HepG2 (cell line): ENCODE measurements at regions not wholly inside any gene's neighbourhood (a gene's known extent, or its start where the extent isn't known, plus 50 kb on each side); places are given as distances from the start of the nearest gene placed in this dataset.

ENCODE experiments used
- ATAC-seq: fragments of 200-7000 bp; cut with Tn5 transposase; 3 replicates; pipeline ENCODE4 v1.9.1; 2020; ENCODE audit warnings: mild to moderate bottlenecking, moderate library complexity
- BruUV-seq: library from RNA; stranded (reverse); fragments of 400-500 nt; replicated peaks from 2 replicates; lab custom pipeline; 2021; lab: Mats Ljungman, UMichigan
- CTCF ChIA-PET: fragments of 300-600 bp; formaldehyde crosslinking; extraction: SDS; loops from one replicate; lab custom pipeline; 2021; ENCODE audit warnings: low total read pairs, inconsistent platforms, low intra/inter-chr PET ratio; lab: Yijun Ruan, JAX
- POLR2A ChIA-PET: fragments of 350-600 bp; sonication (Branson Sonifier 250); formaldehyde crosslinking; loops from one replicate; lab custom pipeline; 2020; ENCODE audit warnings: antibody characterized with exemption, inconsistent platforms; lab: Yijun Ruan, JAX
- DNase-seq: peaks from one replicate; pipeline ENCODE4 v3.0.0-alpha.2; 2015; ENCODE audit warnings: low spot score
- FAIRE-seq: peaks from 3 replicates; lab custom pipeline; 2011; peaks lifted over from hg19 to GRCh38; lab: Jason Lieb, UNC
- H2AFZ ChIP-seq: one replicate; pipeline ENCODE4 v1.6.1; 2011; ENCODE audit warnings: low read length, inconsistent platforms
- H3K27ac ChIP-seq: fragments of 300-600 bp; 3 replicates; pipeline ENCODE4 v1.8.0; 2011; ENCODE audit warnings: mixed run types, mild to moderate bottlenecking, mixed read lengths, low read length, inconsistent platforms; ENCODE audit not compliant: insufficient read depth; ENCODE audit errors: extremely low read length
- H3K27me3 ChIP-seq, 2 experiments: fragments of 200-600 bp in 1 of 2; 2 replicates in 1 of 2; 3 replicates in 1 of 2; pipeline versions ENCODE4 v1.6.0 to v1.8.0; 2011; ENCODE audit warnings: low read length in 2 of 2, mild to moderate bottlenecking in 2 of 2, moderate library complexity in 2 of 2, inconsistent platforms in 1 of 2; ENCODE audit not compliant: insufficient read depth in 2 of 2, control insufficient read depth in 1 of 2
- H3K36me3 ChIP-seq, 2 experiments: fragments of 200-600 bp in 1 of 2; replicated peaks in 1 of 2; 2 replicates in 1 of 2; 3 replicates in 1 of 2; pipeline versions ENCODE4 v1.5.1 to v1.8.0; 2011; ENCODE audit warnings: low read length in 2 of 2, inconsistent platforms in 1 of 2; ENCODE audit not compliant: insufficient read depth in 2 of 2, control insufficient read depth in 1 of 2
- H3K4me1 ChIP-seq: 2 replicates; pipeline ENCODE4 v1.5.1; 2012; ENCODE audit warnings: low read length, inconsistent platforms; ENCODE audit not compliant: insufficient read depth
- H3K4me2 ChIP-seq: 2 replicates; pipeline ENCODE4 v1.6.0; 2011; ENCODE audit warnings: low read depth, low read length, inconsistent platforms
- H3K4me3 ChIP-seq, 3 experiments: fragments of 200-600 bp in 1 of 3; sonication (generic), shearing (Covaris generic) in 1 of 3; replicated peaks in 1 of 3; 2 replicates each; pipeline ENCODE4 v1.5.1; 2011 to 2016; ENCODE audit warnings: low read length in 3 of 3, inconsistent platforms in 2 of 3, low read depth in 2 of 3, mild to moderate bottlenecking in 2 of 3, control low read depth in 1 of 3, mixed read lengths in 1 of 3; ENCODE audit not compliant: insufficient read depth in 1 of 3
- H3K79me2 ChIP-seq: one replicate; pipeline ENCODE4 v1.6.1; 2011; ENCODE audit warnings: low read length, inconsistent platforms; ENCODE audit not compliant: insufficient read depth
- H3K9ac ChIP-seq: 2 replicates; pipeline ENCODE4 v1.6.0; 2011; ENCODE audit warnings: mild to moderate bottlenecking, low read depth, low read length, inconsistent platforms; ENCODE audit not compliant: insufficient read depth
- H3K9me3 ChIP-seq: 2 replicates; pipeline ENCODE4 v1.5.1; 2012; ENCODE audit warnings: mild to moderate bottlenecking, low read length
- H4K20me1 ChIP-seq: 2 replicates; pipeline ENCODE4 v1.6.0; 2011; ENCODE audit warnings: inconsistent platforms, mild to moderate bottlenecking, low read length, moderate library complexity; ENCODE audit not compliant: insufficient read depth
- ATF1 ChIP-seq: IDR thresholded peaks from 2 replicates; pipeline ENCODE4 v1.6.1; 2016; ENCODE audit warnings: mild to moderate bottlenecking, control low read depth
- KDM1A ChIP-seq: IDR thresholded peaks from 2 replicates; pipeline ENCODE4 v1.6.1; 2016; ENCODE audit warnings: missing compliant biosample characterization
- ZNF124 ChIP-seq: sonication (generic); formaldehyde crosslinking; IDR thresholded peaks from 2 replicates; pipeline ENCODE4 v1.4.0; 2020; ENCODE audit warnings: missing genetic modification reagents
- ZNF30 ChIP-seq: sonication (generic); formaldehyde crosslinking; IDR thresholded peaks from 2 replicates; pipeline ENCODE4 v1.5.0; 2020; ENCODE audit warnings: mild to moderate bottlenecking, missing genetic modification reagents
- WGBS: methylation state at CpG from one replicate; pipeline ENCODE4 v1.1.6; 2017; ENCODE audit warnings: low lambda C conversion rate; 5-methylcytosine and 5-hydroxymethylcytosine counted together
- in situ Hi-C: cut with HindIII; loops from 2 replicates; pipeline ENCODE4 v1.10.0; 2017; ENCODE audit warnings: low pct_unique_long_range_greater_than_20kb; ENCODE audit not compliant: extremely low pct_ligation_motif_present
- intact Hi-C: fragments of 100-400 bp; cut with micrococcal nuclease; formaldehyde crosslinking; loops from one replicate; pipeline ENCODE4 v1.10.0; 2022; ENCODE audit not compliant: unreplicated experiment

DNA sequence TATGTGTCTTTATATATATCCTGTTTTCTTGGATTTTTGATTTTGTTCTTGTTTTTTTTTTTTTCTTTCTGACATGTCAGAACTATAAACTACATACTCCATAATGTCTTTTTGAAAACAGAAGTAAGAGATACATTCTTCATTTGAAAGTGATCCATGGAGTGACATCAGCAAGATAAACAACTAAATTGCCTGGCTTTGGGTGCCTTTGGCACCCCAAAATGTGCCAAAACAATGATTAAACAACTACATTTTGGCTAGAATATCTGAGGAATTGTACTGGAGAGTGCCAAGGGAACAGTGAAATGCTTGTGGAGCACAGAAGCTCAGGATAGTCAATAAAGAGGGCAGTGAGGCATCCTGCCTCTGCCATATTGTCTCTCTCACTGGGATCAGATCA lies 766.1 kb upstream of the ANO3 start:
- in situ Hi-C loops, result no loop called here
- TF ChIP-seq ZNF30 (CRISPR knock-in tag), result no peak
- TF ChIP-seq KDM1A (CRISPR knock-in tag), result no peak
- TF ChIP-seq, all 625 proteins: peak for 0
- no peaks in the 10 kb centered on the region for H3K79me2 ChIP-seq
- intact Hi-C loops, result no loop called here
- H3K27ac ChIP-seq, result no peak overlapping the region
- DNase-seq (no peak), FAIRE-seq (no peak), ATAC-seq (no peak)
- H3K9me3 ChIP-seq, result no peaks in the 10 kb centered on the region
- no peak overlapping the region for H2AFZ ChIP-seq
- CTCF ChIA-PET, result no interaction called here
- H3K9ac ChIP-seq, result no peak overlapping the region
- H3K4me3 ChIP-seq, result no peak overlapping the region
- BruUV-seq, result no TSS peak
- POLR2A ChIA-PET, result no interaction called here
- no peaks in the 10 kb centered on the region for H4K20me1 ChIP-seq
- no peaks in the 10 kb centered on the region for H3K4me1 ChIP-seq
- H3K36me3 ChIP-seq, result no peaks in the 10 kb centered on the region
- no peak overlapping the region for H3K4me2 ChIP-seq
- H3K27me3 ChIP-seq, result no peaks in the 10 kb centered on the region; a peak in 1 of 5 replicates

DNA sequence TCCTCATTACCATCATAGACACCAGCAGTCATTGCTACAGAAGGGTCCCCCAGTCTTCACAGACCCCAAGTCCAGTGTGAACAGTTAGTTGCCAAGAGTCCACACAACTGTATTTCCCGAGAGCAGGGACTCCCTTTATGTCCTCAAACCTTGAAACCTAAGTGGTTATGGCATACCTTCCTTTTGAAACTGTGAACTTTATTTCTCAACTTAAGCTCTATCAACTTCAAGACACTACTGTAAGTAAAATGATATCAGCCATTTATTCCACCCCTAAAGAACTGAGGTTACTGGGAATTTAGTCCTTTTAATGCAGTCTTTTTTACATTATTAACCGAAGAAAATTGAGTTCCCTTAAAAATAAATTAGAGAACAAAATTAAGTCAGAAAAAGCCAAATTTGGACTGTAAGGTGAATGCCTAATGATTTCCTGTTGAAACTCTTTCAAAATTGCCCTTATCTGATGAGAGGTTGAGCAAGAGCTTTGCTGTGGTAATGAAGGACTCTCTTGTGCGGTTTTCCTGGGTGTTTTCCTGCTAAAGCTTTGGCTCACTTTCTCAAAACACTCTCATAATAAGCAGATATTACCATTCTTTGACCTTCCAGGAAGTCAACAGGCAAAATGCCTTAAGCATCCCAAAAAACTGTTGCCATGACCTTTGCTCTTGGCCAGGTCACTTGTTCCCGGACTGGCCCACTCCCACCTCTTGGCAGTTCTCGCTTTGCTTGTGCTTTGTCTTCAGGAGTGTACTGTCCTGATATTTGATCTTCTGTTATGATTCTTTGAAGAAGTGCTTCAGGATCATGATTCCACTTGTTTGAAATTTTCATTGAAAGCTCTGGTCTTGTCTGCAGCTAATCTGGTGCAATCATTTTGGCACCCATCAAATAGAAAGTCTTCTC lies 765.4 kb upstream of the ANO3 start:
- Histone ChIP-seq H3K27ac (no peak overlapping the region), H3K4me1 (no peaks in the 10 kb centered on the region), H3K9me3 (no peaks in the 10 kb centered on the region), H3K36me3 (no peaks in the 10 kb centered on the region), H3K79me2 (no peaks in the 10 kb centered on the region), H2AFZ (no peak overlapping the region), H3K9ac (no peak overlapping the region), H3K4me2 (no peak overlapping the region), H4K20me1 (no peaks in the 10 kb centered on the region), H3K4me3 (no peak overlapping the region), H3K27me3 (no peaks in the 10 kb centered on the region; a peak in 1 of 5 replicates)
- ATAC-seq, result no peak
- FAIRE-seq, result no peak
- ChIA-PET POLR2A (no interaction called here), CTCF (no interaction called here)
- intact Hi-C loops (no loop called here), in situ Hi-C loops (no loop called here)
- TF ChIP-seq ATF1 (CRISPR knock-in tag) (no peak), ZNF124 (no peak)
- DNase-seq, result no peak
- BruUV-seq, result no TSS peak
- WGBS, result 11% methylated on average over 5 of the region's 5 CpGs
